Transverse colon (tissue), 4 donors: ENCODE measurements at regions not wholly inside any gene's neighbourhood (a gene's known extent, or its start where the extent isn't known, plus 50 kb on each side); places are given as distances from the start of the nearest gene placed in this dataset.

Experiments
- DNase-seq: peaks from one replicate; pipeline ENCODE4 v3.0.0-alpha.2; 2019
- H3K27ac ChIP-seq, 4 donors: fragments of 200-600 bp; sonication (generic); 2 replicates each; pipeline ENCODE4 v1.5.1; 2016 to 2018; ENCODE audit warnings: inconsistent platforms in 4 of 4
- H3K27me3 ChIP-seq: fragments of 200-600 bp; sonication (generic); 2 replicates; pipeline ENCODE4 v1.5.1; 2017; ENCODE audit warnings: inconsistent platforms
- H3K36me3 ChIP-seq, 4 donors: fragments of 200-600 bp; sonication (generic); 2 replicates each; pipeline ENCODE4 v1.5.1; 2017 to 2019; ENCODE audit warnings: inconsistent platforms in 4 of 4
- H3K4me1 ChIP-seq, 4 donors: fragments of 200-600 bp; sonication (generic); 2 replicates each; pipeline ENCODE4 v1.5.1; 2017 to 2020; ENCODE audit warnings: inconsistent platforms in 4 of 4
- H3K4me3 ChIP-seq, 4 donors: fragments of 200-600 bp; sonication (generic); 1 replicate in 1 of 4; 2 replicates in 3 of 4; pipeline versions ENCODE4 v1.5.1 to v1.6.1; 2017 to 2019; ENCODE audit warnings: inconsistent platforms in 4 of 4
- H3K9me3 ChIP-seq, 2 donors: fragments of 200-600 bp; sonication (generic); 2 replicates each; pipeline ENCODE4 v1.5.1; 2017 to 2019; ENCODE audit warnings: inconsistent platforms in 2 of 2
- EP300 ChIP-seq: sonication (generic); formaldehyde crosslinking; IDR thresholded peaks from one replicate; pipeline ENCODE4 v1.6.1; 2017; ENCODE audit warnings: antibody characterized with exemption, low read depth
- POLR2A ChIP-seq: fragments of 450-650 bp; IDR thresholded peaks from one replicate; pipeline ENCODE4 v1.6.1; 2016; ENCODE audit warnings: antibody characterized with exemption, mild to moderate bottlenecking, moderate library complexity
- POLR2AphosphoS5 ChIP-seq, 3 donors: sonication (generic); formaldehyde crosslinking; IDR thresholded peaks; one replicate each; pipeline ENCODE4 v1.6.1; 2016; ENCODE audit warnings: antibody characterized with exemption in 3 of 3
- WGBS, 2 donors: methylation state at CpG; one replicate each; pipeline ENCODE4 v1.1.5; 2018; ENCODE audit warnings: low coverage in 1 of 2; 5-methylcytosine and 5-hydroxymethylcytosine counted together
- in situ Hi-C, 4 donors: fragments of 200-750 bp; cut with MboI; loops; one replicate each; pipeline versions ENCODE4 v1.15.0 to v1.15.1; 2017; ENCODE audit warnings: low sequenced_read_pairs in 3 of 4, low pct_ligation_motif_present in 1 of 4, low pct_unique_long_range_greater_than_20kb in 1 of 4
- intact Hi-C: fragments of 100-400 bp; cut with DNase I; formaldehyde crosslinking; loops from one replicate; pipeline ENCODE4 v1.15.1; 2023; ENCODE audit warnings: low total_unique reads
- TF ChIP-seq, protein P1 (sequence below), 5 experiments: fragments of 200-600 bp in 3 of 5; fragments of 450-650 bp in 2 of 5; sonication (generic) in 3 of 5; IDR thresholded peaks; 1 replicate in 2 of 5; 2 replicates in 3 of 5; pipeline ENCODE4 v1.5.1; 2016 to 2017; ENCODE audit warnings: antibody characterized with exemption in 5 of 5, inconsistent platforms in 3 of 5, mild to moderate bottlenecking in 2 of 5, moderate library complexity in 1 of 5

DNA sequence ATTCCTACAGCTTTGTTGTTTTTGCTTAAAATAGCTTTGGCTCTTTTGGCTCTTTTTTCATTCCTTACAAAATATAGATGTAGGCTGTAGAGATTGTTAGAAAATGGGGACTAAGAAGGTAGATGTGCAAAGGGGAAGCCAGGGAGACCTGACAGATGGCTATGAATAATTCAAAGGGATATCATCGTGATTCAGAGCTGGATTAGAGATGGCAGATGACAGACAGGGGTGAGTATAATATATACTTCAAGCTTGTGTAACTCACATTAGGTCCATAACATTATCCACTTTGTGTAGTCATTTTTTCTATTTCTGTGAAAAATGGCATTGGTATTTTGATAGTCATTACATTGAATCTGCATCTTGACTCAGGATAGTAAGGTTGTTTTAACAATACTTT, 422.9 kb upstream of the ST6GAL2 start:
- DNase-seq: no peak
- Histone ChIP-seq H3K36me3 (no peaks in the 10 kb centered on the region), H3K9me3 (no peaks in the 10 kb centered on the region), H3K4me1 (no peaks in the 10 kb centered on the region), H3K27ac (no peak overlapping the region), H3K4me3 (no peak overlapping the region), H3K27me3 (no peaks in the 10 kb centered on the region)
- intact Hi-C loops (no loop called here), in situ Hi-C loops (no loop called here)
- TF ChIP-seq, protein P1, sequence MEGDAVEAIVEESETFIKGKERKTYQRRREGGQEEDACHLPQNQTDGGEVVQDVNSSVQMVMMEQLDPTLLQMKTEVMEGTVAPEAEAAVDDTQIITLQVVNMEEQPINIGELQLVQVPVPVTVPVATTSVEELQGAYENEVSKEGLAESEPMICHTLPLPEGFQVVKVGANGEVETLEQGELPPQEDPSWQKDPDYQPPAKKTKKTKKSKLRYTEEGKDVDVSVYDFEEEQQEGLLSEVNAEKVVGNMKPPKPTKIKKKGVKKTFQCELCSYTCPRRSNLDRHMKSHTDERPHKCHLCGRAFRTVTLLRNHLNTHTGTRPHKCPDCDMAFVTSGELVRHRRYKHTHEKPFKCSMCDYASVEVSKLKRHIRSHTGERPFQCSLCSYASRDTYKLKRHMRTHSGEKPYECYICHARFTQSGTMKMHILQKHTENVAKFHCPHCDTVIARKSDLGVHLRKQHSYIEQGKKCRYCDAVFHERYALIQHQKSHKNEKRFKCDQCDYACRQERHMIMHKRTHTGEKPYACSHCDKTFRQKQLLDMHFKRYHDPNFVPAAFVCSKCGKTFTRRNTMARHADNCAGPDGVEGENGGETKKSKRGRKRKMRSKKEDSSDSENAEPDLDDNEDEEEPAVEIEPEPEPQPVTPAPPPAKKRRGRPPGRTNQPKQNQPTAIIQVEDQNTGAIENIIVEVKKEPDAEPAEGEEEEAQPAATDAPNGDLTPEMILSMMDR (IDR thresholded peaks at IDR 0.05): no peak
- TF ChIP-seq EP300 (no peak), POLR2A (no peak), POLR2AphosphoS5 (IDR thresholded peaks at IDR 0.05) (no peak)
- WGBS, 2 donors: 67 to 84% methylated on average over 1 of the region's 1 CpG

DNA sequence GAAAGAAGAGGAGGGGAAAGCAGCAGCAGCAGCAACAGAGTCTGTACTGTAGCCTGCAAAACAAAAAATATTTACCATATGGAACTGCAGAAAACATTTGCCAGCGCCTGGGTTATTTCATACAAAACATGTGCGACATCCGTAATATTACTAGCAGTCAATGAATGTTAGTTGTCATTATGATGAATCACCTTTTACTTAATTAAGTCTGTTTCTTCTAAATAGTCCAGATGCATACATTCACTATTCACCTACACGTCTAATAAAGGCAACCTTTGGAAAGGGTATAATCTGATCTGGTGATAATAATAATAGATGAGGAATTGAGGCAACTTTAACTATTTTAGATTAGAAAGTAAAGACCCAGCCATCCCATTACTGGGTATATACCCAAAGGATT, 426.3 kb upstream of the ST6GAL2 start:
- no peak overlapping the region for H3K27ac ChIP-seq
- 71 to 85% methylated on average over 1 to 4 of the region's 4 CpGs for WGBS, 2 donors
- no peaks in the 10 kb centered on the region for H3K9me3 ChIP-seq
- intact Hi-C loops (no loop called here), in situ Hi-C loops (no loop called here)
- TF ChIP-seq EP300 (no peak), POLR2AphosphoS5 (IDR thresholded peaks at IDR 0.05) (no peak), POLR2A (no peak)
- TF ChIP-seq, protein P1 (IDR thresholded peaks at IDR 0.05): no peak
- no peaks in the 10 kb centered on the region for H3K36me3 ChIP-seq
- DNase-seq: no peak
- H3K4me3 ChIP-seq: no peak overlapping the region
- no peaks in the 10 kb centered on the region for H3K27me3 ChIP-seq
- H3K4me1 ChIP-seq: no peaks in the 10 kb centered on the region

GRCh38 chr2:107313316-107313715, 427.3 kb upstream of the ST6GAL2 start:
- no peaks in the 10 kb centered on the region for H3K4me1 ChIP-seq
- intact Hi-C loops: no loop called here
- no peak overlapping the region for H3K4me3 ChIP-seq
- H3K27ac ChIP-seq: no peak overlapping the region
- no peaks in the 10 kb centered on the region for H3K27me3 ChIP-seq
- H3K36me3 ChIP-seq: no peaks in the 10 kb centered on the region
- no peak for DNase-seq
- in situ Hi-C loops: no loop called here
- TF ChIP-seq POLR2AphosphoS5 (IDR thresholded peaks at IDR 0.05) (no peak), POLR2A (no peak), EP300 (no peak)
- TF ChIP-seq, protein P1 (IDR thresholded peaks at IDR 0.05): no peak
- H3K9me3 ChIP-seq: no peaks in the 10 kb centered on the region
- 28 to 47% methylated on average over 1 of the region's 1 CpG for WGBS, 2 donors

- Histone ChIP-seq H3K9me3 (no peaks in the 10 kb centered on the region), H3K27ac (no peak overlapping the region), H3K4me3 (no peak overlapping the region), H3K36me3 (no peaks in the 10 kb centered on the region), H3K27me3 (no peaks in the 10 kb centered on the region), H3K4me1 (no peaks in the 10 kb centered on the region)
- TF ChIP-seq, protein P1 (IDR thresholded peaks at IDR 0.05): no peak
- TF ChIP-seq EP300 (no peak), POLR2AphosphoS5 (IDR thresholded peaks at IDR 0.05) (no peak), POLR2A (no peak)
- WGBS, 2 donors: 94% methylated on average over 1 of the region's 1 CpG; no CpG with 5 or more reads in 1 of the 2 donors
- DNase-seq: no peak
- intact Hi-C loops: no loop called here
- in situ Hi-C loops: no loop called here
Observed at GRCh38 chr2:107320881-107321280, 434.9 kb upstream of the ST6GAL2 start.
